Loucy (cell line): ENCODE measurements at regions not wholly inside any gene's neighbourhood (a gene's known extent, or its start where the extent isn't known, plus 50 kb on each side); places are given as distances from the start of the nearest gene placed in this dataset.

ENCODE experiments used
- EZH2phosphoT487 ChIP-seq: fragments of 200-600 bp; IDR thresholded peaks from 2 replicates; pipeline ENCODE4 v1.6.1; 2018; ENCODE audit warnings: antibody characterized with exemption, mild to moderate bottlenecking, moderate library complexity, borderline replicate concordance
- TF ChIP-seq, protein P1 (sequence below): fragments of 200-600 bp; sonication (generic); conservative IDR thresholded peaks from 2 replicates; pipeline ENCODE4 v1.5.1; 2014; ENCODE audit warnings: mild to moderate bottlenecking, antibody characterized with exemption, low read length

GRCh38 chr3:72663429-72663828 lies 184.8 kb downstream of the SHQ1 start:
- TF ChIP-seq, protein P1, sequence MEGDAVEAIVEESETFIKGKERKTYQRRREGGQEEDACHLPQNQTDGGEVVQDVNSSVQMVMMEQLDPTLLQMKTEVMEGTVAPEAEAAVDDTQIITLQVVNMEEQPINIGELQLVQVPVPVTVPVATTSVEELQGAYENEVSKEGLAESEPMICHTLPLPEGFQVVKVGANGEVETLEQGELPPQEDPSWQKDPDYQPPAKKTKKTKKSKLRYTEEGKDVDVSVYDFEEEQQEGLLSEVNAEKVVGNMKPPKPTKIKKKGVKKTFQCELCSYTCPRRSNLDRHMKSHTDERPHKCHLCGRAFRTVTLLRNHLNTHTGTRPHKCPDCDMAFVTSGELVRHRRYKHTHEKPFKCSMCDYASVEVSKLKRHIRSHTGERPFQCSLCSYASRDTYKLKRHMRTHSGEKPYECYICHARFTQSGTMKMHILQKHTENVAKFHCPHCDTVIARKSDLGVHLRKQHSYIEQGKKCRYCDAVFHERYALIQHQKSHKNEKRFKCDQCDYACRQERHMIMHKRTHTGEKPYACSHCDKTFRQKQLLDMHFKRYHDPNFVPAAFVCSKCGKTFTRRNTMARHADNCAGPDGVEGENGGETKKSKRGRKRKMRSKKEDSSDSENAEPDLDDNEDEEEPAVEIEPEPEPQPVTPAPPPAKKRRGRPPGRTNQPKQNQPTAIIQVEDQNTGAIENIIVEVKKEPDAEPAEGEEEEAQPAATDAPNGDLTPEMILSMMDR: no peak
- no peak for TF ChIP-seq EZH2phosphoT487
